ENCODE measurements at regions not wholly inside any gene's neighbourhood (a gene's known extent, or its start where the extent isn't known, plus 50 kb on each side); places are given as distances from the start of the nearest gene placed in this dataset.

- Histone ChIP-seq H3K9ac (ENCODE audit: low read length) (no peak overlapping the region), H3K9me2 (ENCODE audit: insufficient read depth, low read length) (no peaks in the 10 kb centered on the region), H4K20me1 (ENCODE audit: insufficient read depth) (no peaks in the 10 kb centered on the region), H3F3A (ENCODE audit: insufficient read depth, low read length, poor library complexity, severe bottlenecking) (no peaks in the 10 kb centered on the region), H3K27ac (ENCODE audit: low read length) (no peak overlapping the region), H3K27me3 (ENCODE audit: insufficient read depth, low read depth, low read length) (no peaks in the 10 kb centered on the region), H3K4me2 (ENCODE audit: low read length) (no peak overlapping the region), H3K4me3 (ENCODE audit: low read length) (no peak overlapping the region), H2AFZ (ENCODE audit: low read depth, low read length) (no peak overlapping the region), H3K9me3 (ENCODE audit: low read length) (no peaks in the 10 kb centered on the region), H3K36me3 (ENCODE audit: insufficient read depth, low read length) (no peaks in the 10 kb centered on the region), H3K79me2 (replicated peaks; ENCODE audit: insufficient read depth, low read length) (no peaks in the 10 kb centered on the region)
- TF ChIP-seq MXI1 (conservative IDR thresholded peaks at IDR 0.05; ENCODE audit: poor library complexity, severe bottlenecking) (no peak), RAD21 (conservative IDR thresholded peaks at IDR 0.05) (no peak), SMC3 (conservative IDR thresholded peaks at IDR 0.05; ENCODE audit: poor library complexity) (no peak), TAF1 (IDR thresholded peaks at IDR 0.05; ENCODE audit: low read depth) (no peak), POLR2AphosphoS5 (IDR thresholded peaks at IDR 0.05) (no peak), EP300 (conservative IDR thresholded peaks at IDR 0.05; ENCODE audit: poor library complexity, severe bottlenecking) (no peak), EZH2 (IDR thresholded peaks at IDR 0.05; ENCODE audit: borderline replicate concordance, insufficient read depth, low read length, poor library complexity, severe bottlenecking) (no peak), REST (IDR thresholded peaks at IDR 0.05; ENCODE audit: borderline replicate concordance) (no peak), CTCF (IDR thresholded peaks at IDR 0.05; ENCODE audit: poor library complexity, severe bottlenecking) (no peak)
Observed at GRCh38 chr12:45518291-45519235, 210.9 kb upstream of the ARID2 start.

GRCh38 chr12:45522227-45522626, 207.3 kb upstream of the ARID2 start:
- Histone ChIP-seq H3K9me2 (ENCODE audit: insufficient read depth, low read length) (no peaks in the 10 kb centered on the region), H2AFZ (ENCODE audit: low read depth, low read length) (no peak overlapping the region)

More at GRCh38 chr12:45522227-45522626, 207.3 kb upstream of the ARID2 start:
- H3K9me3 ChIP-seq (ENCODE audit: low read length): peaks cover 4% of the 10 kb centered on the region
- H3K27me3 ChIP-seq (ENCODE audit: insufficient read depth, low read depth, low read length): no peaks in the 10 kb centered on the region
- H3K79me2 ChIP-seq (replicated peaks; ENCODE audit: insufficient read depth, low read length): no peaks in the 10 kb centered on the region
- no peaks in the 10 kb centered on the region for H4K20me1 ChIP-seq (ENCODE audit: insufficient read depth)
- no peak overlapping the region for H3K4me3 ChIP-seq (ENCODE audit: low read length)
- H3K27ac ChIP-seq (ENCODE audit: low read length): no peak overlapping the region
- no peak overlapping the region for H3K9ac ChIP-seq (ENCODE audit: low read length)
- TF ChIP-seq TAF1 (IDR thresholded peaks at IDR 0.05; ENCODE audit: low read depth) (no peak), POLR2AphosphoS5 (IDR thresholded peaks at IDR 0.05) (no peak), EP300 (conservative IDR thresholded peaks at IDR 0.05; ENCODE audit: poor library complexity, severe bottlenecking) (no peak), SMC3 (conservative IDR thresholded peaks at IDR 0.05; ENCODE audit: poor library complexity) (no peak), CTCF (IDR thresholded peaks at IDR 0.05; ENCODE audit: poor library complexity, severe bottlenecking) (no peak), EZH2 (IDR thresholded peaks at IDR 0.05; ENCODE audit: borderline replicate concordance, insufficient read depth, low read length, poor library complexity, severe bottlenecking) (no peak), MXI1 (conservative IDR thresholded peaks at IDR 0.05; ENCODE audit: poor library complexity, severe bottlenecking) (no peak), RAD21 (conservative IDR thresholded peaks at IDR 0.05) (no peak), REST (IDR thresholded peaks at IDR 0.05; ENCODE audit: borderline replicate concordance) (no peak)
- no peak overlapping the region for H3K4me2 ChIP-seq (ENCODE audit: low read length)
- H3F3A ChIP-seq (ENCODE audit: insufficient read depth, low read length, poor library complexity, severe bottlenecking): no peaks in the 10 kb centered on the region
- H3K36me3 ChIP-seq (ENCODE audit: insufficient read depth, low read length): no peaks in the 10 kb centered on the region

Measured in neural cell (in vitro differentiated cells).